Osteocyte (in vitro differentiated cells): ENCODE measurements at regions not wholly inside any gene's neighbourhood (a gene's known extent, or its start where the extent isn't known, plus 50 kb on each side); places are given as distances from the start of the nearest gene placed in this dataset.

Experiments used
- DNase-seq: peaks from one replicate; pipeline ENCODE4 v3.0.0; 2021; ENCODE audit warnings: mixed read lengths; ENCODE audit not compliant: unreplicated experiment; ENCODE audit errors: extremely low spot score
- H3K27ac Mint-ChIP-seq: one replicate; pipeline ENCODE4 v1.8.0; 2021; ENCODE audit warnings: mild to moderate bottlenecking, mixed read lengths; ENCODE audit not compliant: unreplicated experiment
- H3K27me3 Mint-ChIP-seq: one replicate; pipeline ENCODE4 v1.8.0; 2021; ENCODE audit warnings: mixed read lengths; ENCODE audit not compliant: unreplicated experiment
- H3K36me3 Mint-ChIP-seq: one replicate; pipeline ENCODE4 v1.8.0; 2021; ENCODE audit warnings: mixed read lengths; ENCODE audit not compliant: unreplicated experiment
- H3K4me1 Mint-ChIP-seq: one replicate; pipeline ENCODE4 v1.8.0; 2021; ENCODE audit warnings: mixed read lengths; ENCODE audit not compliant: unreplicated experiment
- H3K4me3 Mint-ChIP-seq: one replicate; pipeline ENCODE4 v1.8.0; 2021; ENCODE audit warnings: mild to moderate bottlenecking, moderate library complexity, mixed read lengths; ENCODE audit not compliant: unreplicated experiment
- H3K9me3 Mint-ChIP-seq: one replicate; pipeline ENCODE4 v1.8.0; 2021; ENCODE audit warnings: mixed read lengths; ENCODE audit not compliant: unreplicated experiment
- TF ChIP-seq, protein P1 (sequence below): fragments of 200-600 bp; sonication (generic); IDR thresholded peaks from 2 replicates; pipeline ENCODE4 v1.5.0; 2021; ENCODE audit warnings: antibody characterized with exemption, mild to moderate bottlenecking, moderate library complexity

DNA sequence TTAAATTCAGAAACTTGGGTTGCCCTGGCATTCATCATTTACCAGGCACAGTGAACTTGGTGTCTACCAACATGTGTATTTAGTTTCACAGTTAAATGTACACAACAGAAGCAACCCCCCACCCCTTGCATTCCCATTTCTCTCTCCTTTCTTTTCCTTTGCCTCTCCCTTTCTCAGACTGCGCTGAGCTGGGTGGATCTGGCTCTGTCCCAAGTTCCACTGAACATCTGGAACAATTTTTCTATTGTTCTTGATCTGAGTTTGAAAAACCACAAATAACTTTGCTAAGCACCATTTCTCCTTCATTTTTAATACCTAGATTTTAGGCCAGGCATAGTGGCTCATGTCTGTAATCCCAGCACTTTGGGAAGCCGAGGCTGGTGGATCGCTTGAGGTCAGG lies 242.2 kb downstream of the ABHD5 start:
- DNase-seq: no peak
- peaks cover 5% of the 10 kb centered on the region for H3K9me3 Mint-ChIP-seq
- no peak overlapping the region for H3K4me3 Mint-ChIP-seq
- peaks cover 74% of the 10 kb centered on the region for H3K27me3 Mint-ChIP-seq
- H3K4me1 Mint-ChIP-seq: peaks cover 4% of the 10 kb centered on the region
- TF ChIP-seq, protein P1, sequence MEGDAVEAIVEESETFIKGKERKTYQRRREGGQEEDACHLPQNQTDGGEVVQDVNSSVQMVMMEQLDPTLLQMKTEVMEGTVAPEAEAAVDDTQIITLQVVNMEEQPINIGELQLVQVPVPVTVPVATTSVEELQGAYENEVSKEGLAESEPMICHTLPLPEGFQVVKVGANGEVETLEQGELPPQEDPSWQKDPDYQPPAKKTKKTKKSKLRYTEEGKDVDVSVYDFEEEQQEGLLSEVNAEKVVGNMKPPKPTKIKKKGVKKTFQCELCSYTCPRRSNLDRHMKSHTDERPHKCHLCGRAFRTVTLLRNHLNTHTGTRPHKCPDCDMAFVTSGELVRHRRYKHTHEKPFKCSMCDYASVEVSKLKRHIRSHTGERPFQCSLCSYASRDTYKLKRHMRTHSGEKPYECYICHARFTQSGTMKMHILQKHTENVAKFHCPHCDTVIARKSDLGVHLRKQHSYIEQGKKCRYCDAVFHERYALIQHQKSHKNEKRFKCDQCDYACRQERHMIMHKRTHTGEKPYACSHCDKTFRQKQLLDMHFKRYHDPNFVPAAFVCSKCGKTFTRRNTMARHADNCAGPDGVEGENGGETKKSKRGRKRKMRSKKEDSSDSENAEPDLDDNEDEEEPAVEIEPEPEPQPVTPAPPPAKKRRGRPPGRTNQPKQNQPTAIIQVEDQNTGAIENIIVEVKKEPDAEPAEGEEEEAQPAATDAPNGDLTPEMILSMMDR: no peak
- H3K36me3 Mint-ChIP-seq: no peaks in the 10 kb centered on the region
- no peak overlapping the region for H3K27ac Mint-ChIP-seq

DNA sequence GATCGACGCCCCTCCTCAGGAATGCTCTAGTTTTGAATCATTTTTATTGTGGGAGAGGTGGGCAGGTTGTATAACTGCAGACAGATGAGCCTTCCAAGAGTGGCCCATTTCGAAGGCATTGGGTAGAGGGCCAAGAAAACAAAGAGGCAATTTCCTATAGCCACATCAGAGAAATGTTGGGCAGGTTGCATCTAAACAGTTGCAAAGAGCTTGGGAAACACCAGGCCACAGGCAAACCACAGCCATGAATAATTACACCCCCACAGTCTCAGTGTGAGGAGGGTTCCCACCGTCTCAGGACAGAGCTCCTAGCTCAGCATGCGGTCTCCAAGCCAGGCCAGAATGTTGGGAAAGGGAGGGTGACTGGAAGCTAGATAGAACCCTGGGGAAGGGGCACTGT lies 257.3 kb downstream of the ABHD5 start:
- Mint-ChIP-seq H3K9me3 (no peaks in the 10 kb centered on the region), H3K4me1 (no peaks in the 10 kb centered on the region), H3K36me3 (no peaks in the 10 kb centered on the region), H3K27ac (no peak overlapping the region), H3K27me3 (peaks cover 26% of the 10 kb centered on the region), H3K4me3 (no peak overlapping the region)
- TF ChIP-seq, protein P1: no peak
- DNase-seq: no peak

DNA sequence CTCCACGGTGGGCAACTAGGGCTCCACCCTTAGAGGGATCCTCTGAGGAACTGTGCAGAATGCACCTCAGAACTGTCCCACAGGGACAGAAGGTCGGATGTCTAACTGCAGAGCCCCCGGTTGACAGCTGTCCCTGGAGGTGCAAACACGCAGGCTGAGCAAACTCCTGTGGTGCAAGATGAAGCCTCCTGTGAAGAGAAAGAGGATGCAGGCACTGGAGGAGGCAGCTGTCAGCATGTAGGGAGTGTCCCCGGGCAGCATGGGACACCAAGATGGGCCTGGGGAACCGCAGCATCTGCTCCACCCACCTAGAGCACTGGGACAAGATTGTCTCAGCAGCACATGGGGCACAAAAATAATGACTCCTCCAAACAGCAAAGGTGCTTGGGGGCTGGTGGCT lies 258.9 kb downstream of the ABHD5 start:
- no peak overlapping the region for H3K27ac Mint-ChIP-seq
- H3K4me1 Mint-ChIP-seq: peaks cover 10% of the 10 kb centered on the region
- no peak for DNase-seq
- TF ChIP-seq, protein P1: no peak
- no peak overlapping the region for H3K4me3 Mint-ChIP-seq
- H3K27me3 Mint-ChIP-seq: peaks cover 20% of the 10 kb centered on the region
- no peaks in the 10 kb centered on the region for H3K9me3 Mint-ChIP-seq
- no peaks in the 10 kb centered on the region for H3K36me3 Mint-ChIP-seq

DNA sequence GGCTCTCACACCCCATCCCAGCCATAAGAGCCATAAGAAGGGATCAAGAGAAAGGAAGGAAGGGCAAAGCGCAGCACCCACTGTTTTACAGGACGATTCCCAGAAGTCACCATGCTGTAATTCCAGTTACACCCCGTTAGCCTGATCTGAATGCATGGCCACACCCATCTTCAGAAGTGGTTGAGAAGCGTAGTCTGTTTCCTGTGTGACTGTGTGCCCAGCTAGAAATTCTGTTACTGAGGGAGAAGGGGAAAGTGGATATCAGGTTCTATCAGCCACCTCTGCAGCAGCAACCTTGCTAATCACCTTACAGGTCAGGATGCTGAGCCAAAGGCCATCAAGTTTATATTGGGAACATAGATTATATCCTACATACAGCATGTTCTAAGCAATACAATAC lies 260.0 kb downstream of the ABHD5 start:
- Mint-ChIP-seq H3K27me3 (peaks cover 29% of the 10 kb centered on the region), H3K4me3 (no peak overlapping the region), H3K4me1 (peaks cover 10% of the 10 kb centered on the region), H3K9me3 (no peaks in the 10 kb centered on the region), H3K36me3 (no peaks in the 10 kb centered on the region), H3K27ac (no peak overlapping the region)
- TF ChIP-seq, protein P1: no peak
- no peak for DNase-seq

DNA sequence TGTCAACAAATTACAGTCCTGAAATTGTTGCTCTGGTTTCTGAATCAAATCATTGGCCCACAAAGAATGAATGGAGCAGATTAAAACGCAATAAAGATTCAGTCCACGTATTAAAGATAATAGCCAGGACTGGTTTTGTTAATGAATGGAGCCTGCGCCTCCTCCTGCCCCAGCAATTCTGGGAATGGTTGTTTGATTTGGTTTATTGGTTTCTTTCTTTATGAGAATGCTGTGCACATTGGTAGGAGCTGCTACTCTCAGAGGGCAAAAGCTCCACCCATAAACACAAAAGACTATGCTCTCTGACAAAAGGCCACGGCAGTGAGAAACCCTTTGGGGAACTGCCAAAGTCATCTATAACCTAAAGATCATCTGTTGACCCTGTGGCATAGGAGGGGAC lies 261.1 kb downstream of the ABHD5 start:
- Mint-ChIP-seq H3K27ac (no peak overlapping the region), H3K27me3 (peaks cover 37% of the 10 kb centered on the region), H3K4me3 (no peak overlapping the region), H3K36me3 (no peaks in the 10 kb centered on the region), H3K4me1 (peaks cover 14% of the 10 kb centered on the region), H3K9me3 (no peaks in the 10 kb centered on the region)
- TF ChIP-seq, protein P1: no peak
- DNase-seq: no peak
